Endothelial cell of umbilical vein (primary cell): ENCODE measurements at regions not wholly inside any gene's neighbourhood (a gene's known extent, or its start where the extent isn't known, plus 50 kb on each side); places are given as distances from the start of the nearest gene placed in this dataset.

ENCODE experiments used
- CTCF ChIP-seq, 2 donors: IDR thresholded peaks; 1 replicate in 1 of 2; 2 replicates in 1 of 2; pipeline ENCODE4 v1.5.1; 2011; ENCODE audit warnings: low read length in 2 of 2, mild to moderate bottlenecking in 2 of 2, moderate library complexity in 2 of 2, control low read depth in 1 of 2, inconsistent platforms in 1 of 2, low read depth in 1 of 2; ENCODE audit not compliant: insufficient read depth in 1 of 2; ENCODE audit errors: extremely low read depth in 1 of 2
- POLR2A ChIP-seq: IDR thresholded peaks from 2 replicates; pipeline ENCODE4 v1.6.1; 2012; ENCODE audit warnings: low read depth, mild to moderate bottlenecking, control low read depth, low read length

DNA sequence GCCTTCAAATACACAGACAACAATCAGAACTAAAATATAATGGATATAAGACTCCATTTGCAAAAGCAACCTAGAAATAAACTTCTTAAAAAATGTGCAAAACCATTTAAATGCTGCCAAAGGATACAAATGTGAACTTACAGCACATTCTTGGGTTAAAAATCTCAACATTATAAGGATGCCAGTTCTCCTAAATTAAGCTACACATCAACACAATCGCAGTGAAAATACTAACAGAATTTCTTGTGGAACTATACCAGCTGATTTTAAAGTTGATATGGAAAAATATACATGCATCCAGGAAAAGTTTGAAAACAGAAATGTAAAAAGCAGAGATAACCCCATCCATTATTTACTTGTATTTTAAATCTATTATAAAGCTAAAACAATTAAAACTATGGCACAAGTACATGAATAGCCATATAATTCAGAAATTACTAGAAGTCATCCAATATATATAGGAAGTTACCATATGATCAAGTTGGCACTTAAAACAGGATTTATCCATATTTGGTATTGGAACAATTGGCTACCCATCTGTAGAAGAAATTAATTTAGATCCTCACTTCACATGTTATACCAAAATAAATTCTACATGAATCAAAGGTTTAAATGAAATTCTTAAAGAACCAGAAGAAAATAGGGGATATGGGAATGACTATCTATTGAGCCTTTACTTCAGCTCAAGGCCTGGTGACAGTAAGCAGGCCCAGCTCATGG, 151.7 kb upstream of the GLI2 start:
- TF ChIP-seq CTCF (IDR thresholded peaks at IDR 0.05; ENCODE audit: extremely low read depth in 1 of 2, insufficient read depth in 1 of 2, low read depth in 1 of 2, low read length in 2 of 2) (no peak), POLR2A (no peak)
